Small intestine (tissue), 7 donors: ENCODE measurements at regions not wholly inside any gene's neighbourhood (a gene's known extent, or its start where the extent isn't known, plus 50 kb on each side); places are given as distances from the start of the nearest gene placed in this dataset.

Experiments
- DNase-seq, 2 donors: peaks; one replicate each; pipeline versions ENCODE4 v3.0.0 to v3.0.0-alpha.2; 2013
- FAIRE-seq: peaks from 2 replicates; lab custom pipeline; 2012; peaks lifted over from hg19 to GRCh38; lab: Jason Lieb, UNC
- H3K27ac ChIP-seq, 3 donors: one replicate each; pipeline ENCODE4 v1.5.1; 2013; ENCODE audit warnings: low read length in 2 of 3, mild to moderate bottlenecking in 2 of 3, control low read depth in 1 of 3, inconsistent platforms in 1 of 3, low read depth in 1 of 3, moderate library complexity in 1 of 3
- H3K27me3 ChIP-seq, 3 donors: one replicate each; pipeline ENCODE4 v1.6.1; 2013; ENCODE audit warnings: low read length in 3 of 3, inconsistent platforms in 1 of 3; ENCODE audit not compliant: control insufficient read depth in 3 of 3, insufficient read depth in 3 of 3
- H3K36me3 ChIP-seq, 3 donors: one replicate each; pipeline ENCODE4 v1.6.1; 2013; ENCODE audit warnings: low read length in 3 of 3, inconsistent platforms in 1 of 3, low read depth in 1 of 3, mild to moderate bottlenecking in 1 of 3, moderate library complexity in 1 of 3; ENCODE audit not compliant: control insufficient read depth in 3 of 3, insufficient read depth in 2 of 3
- H3K4me1 ChIP-seq, 3 donors: one replicate each; pipeline ENCODE4 v1.6.1; 2013; ENCODE audit warnings: low read length in 2 of 3, inconsistent platforms in 1 of 3, low read depth in 1 of 3, mild to moderate bottlenecking in 1 of 3, moderate library complexity in 1 of 3; ENCODE audit not compliant: control insufficient read depth in 3 of 3, insufficient read depth in 2 of 3
- H3K4me3 ChIP-seq, 3 donors: one replicate each; pipeline ENCODE4 v1.5.1; 2013; ENCODE audit warnings: low read length in 3 of 3, control low read depth in 1 of 3, inconsistent platforms in 1 of 3, low read depth in 1 of 3, mild to moderate bottlenecking in 1 of 3, moderate library complexity in 1 of 3
- H3K9me3 ChIP-seq, 2 donors: one replicate each; pipeline ENCODE4 v1.6.1; 2013; ENCODE audit warnings: low read depth in 1 of 2, low read length in 1 of 2; ENCODE audit not compliant: control insufficient read depth in 2 of 2, insufficient read depth in 1 of 2
- WGBS, 3 donors: extraction: QIAGEN DNeasy Blood & Tissue Kit; methylation state at CpG; one replicate each; pipeline ENCODE4 v1.1.7; 2013; 5-methylcytosine and 5-hydroxymethylcytosine counted together
- donor health status: healthy with polysubstance abuse.
- donor health status: control.
- donor health status: control.
- donor health status: Bipolar disorder and iron deficiency.
- donor health status: healthy.

GRCh38 chr2:31469648-31470047 is 55.1 kb upstream of the XDH start:
- Histone ChIP-seq H3K4me1 (peaks cover 0 to 15% (median 0%) of the 10 kb centered on the region in 3 donors), H3K9me3 (peaks cover 0 to 16% of the 10 kb centered on the region in 2 donors), H3K36me3 (no peaks in the 10 kb centered on the region), H3K27ac (no peak overlapping the region), H3K27me3 (no peaks in the 10 kb centered on the region), H3K4me3 (no peak overlapping the region)
- FAIRE-seq (no peak), DNase-seq (no peak)
- WGBS, 3 donors = 62 to 94% (median 87%) methylated on average over 1 of the region's 1 CpG

GRCh38 chr2:31467426-31467825 is 52.9 kb upstream of the XDH start:
- Histone ChIP-seq H3K4me3 (no peak overlapping the region), H3K27me3 (no peaks in the 10 kb centered on the region), H3K4me1 (no peaks in the 10 kb centered on the region), H3K36me3 (no peaks in the 10 kb centered on the region), H3K9me3 (peaks cover 0 to 10% of the 10 kb centered on the region in 2 donors), H3K27ac (peak overlapping the region in 1 of 3 donors; percentile 6)
- DNase-seq (peak in 1 of 2 donors; percentile 38), FAIRE-seq (no peak)
- 18 to 32% (median 25%) methylated on average over 1 of the region's 1 CpG for WGBS, 3 donors
